OCI-LY7 (cell line): ENCODE measurements at regions not wholly inside any gene's neighbourhood (a gene's known extent, or its start where the extent isn't known, plus 50 kb on each side); places are given as distances from the start of the nearest gene placed in this dataset.

Experiments
- BruUV-seq: library from RNA; stranded (reverse); fragments of 400-500 nt; replicated peaks from 2 replicates; lab custom pipeline; 2021; lab: Mats Ljungman, UMichigan
- CTCF ChIA-PET: fragments of 300-600 bp; sonication (Branson Sonifier 250); formaldehyde crosslinking; loops from one replicate; lab custom pipeline; 2022; ENCODE audit warnings: antibody characterized with exemption; ENCODE audit not compliant: unreplicated experiment; lab: Charles Lee
- POLR2A ChIA-PET: fragments of 300-600 bp; sonication (Branson Sonifier 250); formaldehyde crosslinking; loops from one replicate; lab custom pipeline; 2022; ENCODE audit warnings: antibody characterized with exemption; lab: Charles Lee
- DNase-seq: peaks from one replicate; pipeline ENCODE4 v3.0.0-alpha.2; 2015; ENCODE audit warnings: low spot score
- H2AFZ ChIP-seq: fragments of 200-600 bp; sonication (generic), shearing (Covaris generic); 2 replicates; pipeline ENCODE4 v1.6.1; 2014; ENCODE audit warnings: mild to moderate bottlenecking, antibody characterized with exemption, low read length, moderate library complexity
- H3K27ac ChIP-seq: fragments of 200-600 bp; sonication (generic); 2 replicates; pipeline ENCODE4 v1.5.1; 2014; ENCODE audit warnings: mixed run types, low read depth, mild to moderate bottlenecking, moderate library complexity, low read length, inconsistent platforms; ENCODE audit not compliant: poor library complexity, severe bottlenecking
- H3K36me3 ChIP-seq: fragments of 200-600 bp; sonication (generic); 2 replicates; pipeline ENCODE4 v1.6.1; 2014; ENCODE audit warnings: mild to moderate bottlenecking, antibody characterized with exemption, low read length, moderate library complexity, mixed read lengths; ENCODE audit not compliant: insufficient read depth
- H3K4me1 ChIP-seq: fragments of 200-600 bp; sonication (generic); 2 replicates; pipeline ENCODE4 v1.5.1; 2014; ENCODE audit warnings: mild to moderate bottlenecking, low read length; ENCODE audit not compliant: insufficient read depth, poor library complexity, severe bottlenecking
- H3K4me2 ChIP-seq: fragments of 200-600 bp; sonication (generic); 2 replicates; pipeline ENCODE4 v1.6.1; 2014; ENCODE audit warnings: mild to moderate bottlenecking, low read length
- H3K4me3 ChIP-seq: fragments of 200-600 bp; sonication (generic); 2 replicates; pipeline ENCODE4 v1.5.1; 2014; ENCODE audit warnings: mild to moderate bottlenecking, low read depth, low read length; ENCODE audit not compliant: poor library complexity, severe bottlenecking
- H3K79me2 ChIP-seq: fragments of 200-600 bp; sonication (generic); 2 replicates; pipeline ENCODE4 v1.6.1; 2016; ENCODE audit warnings: low read depth, mild to moderate bottlenecking, low read length, moderate library complexity, mixed read lengths; ENCODE audit not compliant: insufficient read depth
- H3K9me2 ChIP-seq: fragments of 200-600 bp; sonication (generic); 2 replicates; pipeline ENCODE4 v1.6.1; 2016; ENCODE audit warnings: mild to moderate bottlenecking, low read length, mixed read lengths; ENCODE audit not compliant: insufficient read depth
- H3K9me3 ChIP-seq: fragments of 200-600 bp; sonication (generic); 2 replicates; pipeline ENCODE4 v1.6.1; 2014; ENCODE audit warnings: mild to moderate bottlenecking, mixed run types, low read length, mixed read lengths
- H4K20me1 ChIP-seq: fragments of 200-600 bp; sonication (generic); 2 replicates; pipeline ENCODE4 v1.6.1; 2014; ENCODE audit warnings: mild to moderate bottlenecking, antibody characterized with exemption, low read length, moderate library complexity, mixed read lengths; ENCODE audit not compliant: insufficient read depth
- CTCF ChIP-seq: fragments of 200-600 bp; sonication (generic); conservative IDR thresholded peaks from 2 replicates; pipeline ENCODE4 v1.5.1; 2014; ENCODE audit warnings: mild to moderate bottlenecking, antibody characterized with exemption, low read length, moderate library complexity, mixed read lengths
- EZH2phosphoT487 ChIP-seq: fragments of 200-600 bp; sonication (generic); IDR thresholded peaks from 2 replicates; pipeline ENCODE4 v1.6.1; 2018; ENCODE audit warnings: low read depth, borderline replicate concordance, mild to moderate bottlenecking, mixed run types, antibody characterized with exemption, low read length, moderate library complexity, mixed read lengths
- intact Hi-C: fragments of 100-400 bp; cut with micrococcal nuclease; formaldehyde crosslinking; loops from one replicate; pipeline ENCODE4 v1.10.0; 2022; ENCODE audit not compliant: unreplicated experiment

DNA sequence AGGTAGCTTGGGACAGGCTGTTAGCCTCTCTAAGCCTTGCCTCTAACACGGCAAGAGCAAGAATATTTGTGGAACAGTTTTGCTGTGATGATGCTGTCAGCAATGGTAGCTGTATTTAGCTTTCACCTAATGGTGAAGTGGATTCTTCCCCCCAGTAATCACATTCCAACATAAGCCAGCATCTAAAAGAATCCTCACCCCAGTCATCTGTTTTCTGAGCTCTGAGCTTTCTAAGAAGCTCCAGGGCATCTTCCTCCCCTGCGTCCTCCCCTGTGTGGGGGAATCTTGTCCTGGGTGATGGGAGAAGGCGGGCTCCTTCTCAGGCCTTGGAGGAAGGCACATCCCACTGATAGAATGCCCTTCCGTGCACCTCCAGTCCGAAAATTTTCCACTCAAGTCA, 367.6 kb downstream of the BRD1 start:
- intact Hi-C loops = no loop called here
- DNase-seq = no peak
- Histone ChIP-seq H3K4me1 (no peaks in the 10 kb centered on the region), H3K4me3 (no peak overlapping the region), H2AFZ (no peak overlapping the region), H3K4me2 (no peak overlapping the region), H3K36me3 (no peaks in the 10 kb centered on the region), H3K79me2 (no peaks in the 10 kb centered on the region), H3K27ac (no peak overlapping the region), H4K20me1 (no peaks in the 10 kb centered on the region), H3K9me3 (no peaks in the 10 kb centered on the region), H3K9me2 (no peaks in the 10 kb centered on the region)
- TF ChIP-seq CTCF (no peak), EZH2phosphoT487 (no peak)
- BruUV-seq = no TSS peak
- CTCF ChIA-PET = no interaction called here
- POLR2A ChIA-PET = no interaction called here

DNA sequence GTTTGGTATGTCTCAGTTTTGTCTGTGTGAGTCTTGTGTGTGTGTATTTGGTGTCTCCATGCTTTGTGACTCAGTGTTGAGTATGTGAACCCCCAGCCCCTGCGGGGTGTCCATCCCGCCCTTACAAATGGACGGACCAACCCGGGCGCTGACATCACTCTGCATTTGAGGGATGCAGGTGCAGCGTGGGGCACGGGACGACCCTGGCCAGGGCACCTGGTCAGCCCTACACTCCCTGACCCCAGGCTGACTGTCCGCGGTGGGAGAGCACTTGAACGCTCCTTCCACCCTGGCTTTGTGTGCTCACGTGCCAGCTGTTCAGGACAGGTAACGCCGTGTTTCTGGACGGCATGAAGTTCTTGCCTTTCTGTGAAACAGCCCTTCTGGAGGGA, 369.0 kb downstream of the BRD1 start:
- no peak for TF ChIP-seq CTCF
- no peak for TF ChIP-seq EZH2phosphoT487
- ChIA-PET CTCF (no interaction called here), POLR2A (no interaction called here)
- no peak overlapping the region for H3K4me3 ChIP-seq
- no peaks in the 10 kb centered on the region for H3K79me2 ChIP-seq
- no peaks in the 10 kb centered on the region for H4K20me1 ChIP-seq
- H3K4me1 ChIP-seq = no peaks in the 10 kb centered on the region
- no peaks in the 10 kb centered on the region for H3K36me3 ChIP-seq
- H3K27ac ChIP-seq = no peak overlapping the region
- BruUV-seq = no TSS peak
- no peaks in the 10 kb centered on the region for H3K9me3 ChIP-seq
- DNase-seq = no peak
- H2AFZ ChIP-seq = no peak overlapping the region
- H3K9me2 ChIP-seq = no peaks in the 10 kb centered on the region
- intact Hi-C loops = no loop called here
- H3K4me2 ChIP-seq = no peak overlapping the region

DNA sequence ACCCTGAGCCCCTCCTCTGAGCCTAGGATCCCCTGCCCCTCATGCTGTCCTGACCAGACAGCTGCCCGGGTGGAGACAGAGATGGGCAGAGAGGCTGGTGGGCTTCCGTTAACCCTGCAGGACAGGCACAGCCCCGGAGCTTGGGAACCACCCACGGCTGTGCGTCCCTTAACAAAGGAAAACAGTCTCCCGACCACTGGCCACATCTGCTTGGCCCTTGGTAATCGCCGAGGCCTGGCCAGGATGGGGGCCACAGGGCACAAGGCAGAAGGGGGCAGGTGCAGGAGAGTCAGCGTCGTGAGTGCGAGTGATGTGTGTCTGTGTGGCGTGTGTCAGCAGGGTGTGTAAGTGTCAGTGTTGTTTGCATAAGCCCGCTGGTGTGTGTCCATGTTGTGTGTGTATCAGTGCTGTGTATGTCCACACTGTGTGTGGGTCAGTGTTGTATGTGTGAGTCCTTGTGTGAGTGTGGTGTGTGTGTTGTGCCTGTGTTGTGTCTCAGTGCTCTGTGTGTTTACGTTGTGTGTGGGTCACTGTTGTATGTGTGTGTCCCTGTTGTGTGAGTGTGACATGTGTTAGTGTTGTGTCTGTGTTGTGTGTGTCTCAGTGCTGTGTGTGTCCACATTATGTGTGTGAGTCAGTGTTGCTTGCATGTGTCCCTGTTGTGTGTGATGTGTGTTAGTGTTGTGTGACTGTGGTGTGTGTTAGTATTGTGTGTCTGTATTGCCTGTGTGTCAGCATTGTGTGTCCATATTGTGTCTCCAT, 369.5 kb downstream of the BRD1 start:
- Histone ChIP-seq H3K79me2 (no peaks in the 10 kb centered on the region), H3K4me3 (no peak overlapping the region), H2AFZ (no peak overlapping the region), H3K4me2 (no peak overlapping the region), H3K27ac (no peak overlapping the region), H3K9me2 (no peaks in the 10 kb centered on the region), H4K20me1 (no peaks in the 10 kb centered on the region), H3K36me3 (no peaks in the 10 kb centered on the region), H3K9me3 (no peaks in the 10 kb centered on the region), H3K4me1 (no peaks in the 10 kb centered on the region)
- TF ChIP-seq CTCF (no peak), EZH2phosphoT487 (no peak)
- intact Hi-C loops = no loop called here
- no peak for DNase-seq
- no TSS peak for BruUV-seq
- ChIA-PET CTCF (no interaction called here), POLR2A (no interaction called here)
